ENCODE measurements at regions not wholly inside any gene's neighbourhood (a gene's known extent, or its start where the extent isn't known, plus 50 kb on each side); places are given as distances from the start of the nearest gene placed in this dataset.

DNA sequence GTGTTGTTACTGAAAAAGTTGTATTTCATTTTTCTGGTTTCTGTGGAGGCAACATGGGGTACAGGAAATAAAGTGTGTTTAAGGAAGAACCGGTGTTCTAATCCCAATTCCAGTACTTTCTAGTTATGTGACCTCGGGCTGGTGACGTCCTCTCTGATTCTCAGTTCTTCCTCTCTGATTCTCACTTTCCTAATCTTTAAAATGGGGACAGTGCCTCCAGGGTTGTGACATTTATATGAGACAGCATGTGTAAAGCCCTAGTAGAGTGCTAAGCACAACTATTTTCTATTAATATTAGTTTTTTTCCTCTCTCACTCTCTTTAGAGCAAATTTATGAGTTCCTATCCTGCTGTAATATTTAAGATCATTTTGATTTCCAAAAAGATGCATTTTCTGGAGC lies 50.9 kb upstream of the PTPDC1 start:
- DNase-seq (ENCODE audit: low spot score) = no peak
- Mint-ChIP-seq H3K4me1 (ENCODE audit: unreplicated experiment) (peaks cover 15% of the 10 kb centered on the region), H3K9me3 (ENCODE audit: unreplicated experiment) (no peaks in the 10 kb centered on the region), H3K27me3 (ENCODE audit: unreplicated experiment) (peaks cover 6% of the 10 kb centered on the region), H3K4me3 (ENCODE audit: unreplicated experiment) (no peak overlapping the region), H3K36me3 (ENCODE audit: low read depth, unreplicated experiment) (peaks cover 5% of the 10 kb centered on the region), H3K27ac (ENCODE audit: unreplicated experiment) (no peak overlapping the region)
- TF ChIP-seq CTCF (IDR thresholded peaks at IDR 0.05; ENCODE audit: unreplicated experiment) = no peak

- H3K4me1 Mint-ChIP-seq (ENCODE audit: unreplicated experiment) = peaks cover 15% of the 10 kb centered on the region
- H3K27ac Mint-ChIP-seq (ENCODE audit: unreplicated experiment) = no peak overlapping the region
- no peak for DNase-seq (ENCODE audit: low spot score)
- H3K4me3 Mint-ChIP-seq (ENCODE audit: unreplicated experiment) = no peak overlapping the region
- no peak for TF ChIP-seq CTCF (IDR thresholded peaks at IDR 0.05; ENCODE audit: unreplicated experiment)
- peaks cover 5% of the 10 kb centered on the region for H3K36me3 Mint-ChIP-seq (ENCODE audit: low read depth, unreplicated experiment)
- peaks cover 6% of the 10 kb centered on the region for H3K27me3 Mint-ChIP-seq (ENCODE audit: unreplicated experiment)
- no peaks in the 10 kb centered on the region for H3K9me3 Mint-ChIP-seq (ENCODE audit: unreplicated experiment)
These were observed 52.3 kb upstream of the PTPDC1 start for GRCh38 chr9:94031946-94032345.

DNA sequence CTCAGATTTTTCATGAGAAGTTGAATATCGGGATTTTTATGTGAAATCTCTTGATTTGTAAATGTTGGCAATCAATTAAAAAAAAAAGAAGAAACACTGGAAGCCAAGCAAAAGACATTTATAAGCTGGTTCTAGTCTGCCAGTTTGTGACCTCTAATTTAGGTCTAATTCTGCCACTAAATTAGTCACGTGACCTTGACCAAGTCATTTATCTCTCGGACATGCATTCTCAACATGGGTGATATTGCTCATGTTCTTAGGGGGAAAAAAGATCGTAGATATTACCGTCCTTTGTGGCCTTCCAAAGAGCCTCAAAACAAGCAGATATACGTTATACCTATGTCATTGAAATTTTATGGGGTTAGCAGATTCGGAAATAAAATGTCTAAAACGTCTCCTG lies 52.9 kb upstream of the PTPDC1 start:
- DNase-seq (ENCODE audit: low spot score) = no peak
- H3K9me3 Mint-ChIP-seq (ENCODE audit: unreplicated experiment) = peaks cover 2% of the 10 kb centered on the region
- peak overlapping the region; percentile 78 for H3K27ac Mint-ChIP-seq (ENCODE audit: unreplicated experiment)
- peak overlapping the region; percentile 99 for H3K4me3 Mint-ChIP-seq (ENCODE audit: unreplicated experiment)
- H3K36me3 Mint-ChIP-seq (ENCODE audit: low read depth, unreplicated experiment) = peaks cover 7% of the 10 kb centered on the region
- no peak for TF ChIP-seq CTCF (IDR thresholded peaks at IDR 0.05; ENCODE audit: unreplicated experiment)
- peaks cover 6% of the 10 kb centered on the region for H3K27me3 Mint-ChIP-seq (ENCODE audit: unreplicated experiment)
- peaks cover 15% of the 10 kb centered on the region for H3K4me1 Mint-ChIP-seq (ENCODE audit: unreplicated experiment)

- Mint-ChIP-seq H3K4me1 (ENCODE audit: unreplicated experiment) (peaks cover 15% of the 10 kb centered on the region), H3K36me3 (ENCODE audit: low read depth, unreplicated experiment) (peaks cover 8% of the 10 kb centered on the region), H3K27me3 (ENCODE audit: unreplicated experiment) (peaks cover 6% of the 10 kb centered on the region), H3K4me3 (ENCODE audit: unreplicated experiment) (peak overlapping the region; percentile 99), H3K9me3 (ENCODE audit: unreplicated experiment) (peaks cover 4% of the 10 kb centered on the region), H3K27ac (ENCODE audit: unreplicated experiment) (peak overlapping the region; percentile 95)
- DNase-seq (ENCODE audit: low spot score) = peak; percentile 83
- TF ChIP-seq CTCF (IDR thresholded peaks at IDR 0.05; ENCODE audit: unreplicated experiment) = no peak
These were observed 53.7 kb upstream of the PTPDC1 start for GRCh38 chr9:94030318-94031179.

- peak overlapping the region; percentile 99 for H3K4me3 Mint-ChIP-seq (ENCODE audit: unreplicated experiment)
These were observed 54.3 kb upstream of the PTPDC1 start for GRCh38 chr9:94029932-94030317.

More at GRCh38 chr9:94029932-94030317, 54.3 kb upstream of the PTPDC1 start:
- no peak for TF ChIP-seq CTCF (IDR thresholded peaks at IDR 0.05; ENCODE audit: unreplicated experiment)
- peaks cover 6% of the 10 kb centered on the region for H3K27me3 Mint-ChIP-seq (ENCODE audit: unreplicated experiment)
- no peak overlapping the region for H3K27ac Mint-ChIP-seq (ENCODE audit: unreplicated experiment)
- peaks cover 10% of the 10 kb centered on the region for H3K36me3 Mint-ChIP-seq (ENCODE audit: low read depth, unreplicated experiment)
- DNase-seq (ENCODE audit: low spot score) = no peak
- H3K4me1 Mint-ChIP-seq (ENCODE audit: unreplicated experiment) = peaks cover 15% of the 10 kb centered on the region
- H3K9me3 Mint-ChIP-seq (ENCODE audit: unreplicated experiment) = peaks cover 6% of the 10 kb centered on the region

Measured in endothelial cell (in vitro differentiated cells).